ENCODE measurements at regions not wholly inside any gene's neighbourhood (a gene's known extent, or its start where the extent isn't known, plus 50 kb on each side); places are given as distances from the start of the nearest gene placed in this dataset.
A peak's percentile ranks its signal among the peaks of the same experiment; 100 is the strongest.

- Mint-ChIP-seq H3K4me1 (peaks cover 39% of the 10 kb centered on the region), H3K9me3 (no peaks in the 10 kb centered on the region)
Measured at GRCh38 chr3:56889131-56889530, 87.4 kb upstream of the ARHGEF3 start.

GRCh38 chr3:56887402-56888025, 85.8 kb upstream of the ARHGEF3 start:
- H3K4me3 Mint-ChIP-seq = no peak overlapping the region
- H3K36me3 Mint-ChIP-seq (ENCODE audit: low read depth) = no peaks in the 10 kb centered on the region
- no peak for TF ChIP-seq CTCF (IDR thresholded peaks at IDR 0.05; ENCODE audit: unreplicated experiment in 3 of 3)
- peaks cover 3% of the 10 kb centered on the region for H3K27me3 Mint-ChIP-seq (ENCODE audit: low read depth)
- H3K4me1 Mint-ChIP-seq = peaks cover 39% of the 10 kb centered on the region
- H3K9me3 Mint-ChIP-seq = no peaks in the 10 kb centered on the region
- H3K27ac Mint-ChIP-seq = no peak overlapping the region

More at GRCh38 chr3:56889131-56889530, 87.4 kb upstream of the ARHGEF3 start:
- H3K4me3 Mint-ChIP-seq = no peak overlapping the region
- H3K27me3 Mint-ChIP-seq (ENCODE audit: low read depth) = peaks cover 3% of the 10 kb centered on the region
- H3K27ac Mint-ChIP-seq = no peak overlapping the region
- no peak for TF ChIP-seq CTCF (IDR thresholded peaks at IDR 0.05; ENCODE audit: unreplicated experiment in 3 of 3)
- H3K36me3 Mint-ChIP-seq (ENCODE audit: low read depth) = no peaks in the 10 kb centered on the region

- Mint-ChIP-seq H3K36me3 (ENCODE audit: low read depth) (no peaks in the 10 kb centered on the region), H3K27ac (peak overlapping the region in 2 of 3 experiments; percentile 73 to 75), H3K9me3 (no peaks in the 10 kb centered on the region), H3K4me3 (no peak overlapping the region), H3K4me1 (peaks cover 39% of the 10 kb centered on the region), H3K27me3 (ENCODE audit: low read depth) (no peaks in the 10 kb centered on the region)
- no peak for TF ChIP-seq CTCF (IDR thresholded peaks at IDR 0.05; ENCODE audit: unreplicated experiment in 3 of 3)
Measured at GRCh38 chr3:56886314-56886713, 84.6 kb upstream of the ARHGEF3 start.

GRCh38 chr3:56885879-56886278, 84.1 kb upstream of the ARHGEF3 start:
- TF ChIP-seq CTCF (IDR thresholded peaks at IDR 0.05; ENCODE audit: unreplicated experiment in 3 of 3) = no peak
- Mint-ChIP-seq H3K36me3 (ENCODE audit: low read depth) (no peaks in the 10 kb centered on the region), H3K4me3 (no peak overlapping the region), H3K27me3 (ENCODE audit: low read depth) (no peaks in the 10 kb centered on the region), H3K4me1 (peaks cover 39% of the 10 kb centered on the region), H3K9me3 (no peaks in the 10 kb centered on the region), H3K27ac (peak overlapping the region in 1 of 3 experiments; percentile 73)

- TF ChIP-seq CTCF (IDR thresholded peaks at IDR 0.05; ENCODE audit: unreplicated experiment in 3 of 3) = no peak
- Mint-ChIP-seq H3K9me3 (no peaks in the 10 kb centered on the region), H3K4me1 (peaks cover 35% of the 10 kb centered on the region), H3K27ac (peak overlapping the region in 2 of 3 experiments; percentile 53 to 73), H3K27me3 (ENCODE audit: low read depth) (no peaks in the 10 kb centered on the region), H3K36me3 (ENCODE audit: low read depth) (no peaks in the 10 kb centered on the region), H3K4me3 (no peak overlapping the region)
Measured at GRCh38 chr3:56885453-56885852, 83.7 kb upstream of the ARHGEF3 start.

- Mint-ChIP-seq H3K9me3 (no peaks in the 10 kb centered on the region), H3K4me1 (peaks cover 43% of the 10 kb centered on the region), H3K4me3 (no peak overlapping the region), H3K27me3 (ENCODE audit: low read depth) (no peaks in the 10 kb centered on the region), H3K27ac (no peak overlapping the region), H3K36me3 (ENCODE audit: low read depth) (peaks cover 3% of the 10 kb centered on the region)
- TF ChIP-seq CTCF (IDR thresholded peaks at IDR 0.05; ENCODE audit: unreplicated experiment in 3 of 3) = no peak
Measured at GRCh38 chr3:56884387-56884786, 82.6 kb upstream of the ARHGEF3 start.
